Transverse colon (tissue), 4 donors: ENCODE measurements at regions not wholly inside any gene's neighbourhood (a gene's known extent, or its start where the extent isn't known, plus 50 kb on each side); places are given as distances from the start of the nearest gene placed in this dataset.

Source experiments
- DNase-seq: peaks from one replicate; pipeline ENCODE4 v3.0.0-alpha.2; 2019
- H3K27ac ChIP-seq, 4 donors: fragments of 200-600 bp; sonication (generic); 2 replicates each; pipeline ENCODE4 v1.5.1; 2016 to 2018; ENCODE audit warnings: inconsistent platforms in 4 of 4
- H3K27me3 ChIP-seq: fragments of 200-600 bp; sonication (generic); 2 replicates; pipeline ENCODE4 v1.5.1; 2017; ENCODE audit warnings: inconsistent platforms
- H3K36me3 ChIP-seq, 4 donors: fragments of 200-600 bp; sonication (generic); 2 replicates each; pipeline ENCODE4 v1.5.1; 2017 to 2019; ENCODE audit warnings: inconsistent platforms in 4 of 4
- H3K4me1 ChIP-seq, 4 donors: fragments of 200-600 bp; sonication (generic); 2 replicates each; pipeline ENCODE4 v1.5.1; 2017 to 2020; ENCODE audit warnings: inconsistent platforms in 4 of 4
- H3K4me3 ChIP-seq, 4 donors: fragments of 200-600 bp; sonication (generic); 1 replicate in 1 of 4; 2 replicates in 3 of 4; pipeline versions ENCODE4 v1.5.1 to v1.6.1; 2017 to 2019; ENCODE audit warnings: inconsistent platforms in 4 of 4
- H3K9me3 ChIP-seq, 2 donors: fragments of 200-600 bp; sonication (generic); 2 replicates each; pipeline ENCODE4 v1.5.1; 2017 to 2019; ENCODE audit warnings: inconsistent platforms in 2 of 2
- EP300 ChIP-seq: sonication (generic); formaldehyde crosslinking; IDR thresholded peaks from one replicate; pipeline ENCODE4 v1.6.1; 2017; ENCODE audit warnings: antibody characterized with exemption, low read depth
- POLR2A ChIP-seq: fragments of 450-650 bp; IDR thresholded peaks from one replicate; pipeline ENCODE4 v1.6.1; 2016; ENCODE audit warnings: antibody characterized with exemption, mild to moderate bottlenecking, moderate library complexity
- POLR2AphosphoS5 ChIP-seq, 3 donors: sonication (generic); formaldehyde crosslinking; IDR thresholded peaks; one replicate each; pipeline ENCODE4 v1.6.1; 2016; ENCODE audit warnings: antibody characterized with exemption in 3 of 3
- WGBS, 2 donors: methylation state at CpG; one replicate each; pipeline ENCODE4 v1.1.5; 2018; ENCODE audit warnings: low coverage in 1 of 2; 5-methylcytosine and 5-hydroxymethylcytosine counted together
- in situ Hi-C, 4 donors: fragments of 200-750 bp; cut with MboI; loops; one replicate each; pipeline versions ENCODE4 v1.15.0 to v1.15.1; 2017; ENCODE audit warnings: low sequenced_read_pairs in 3 of 4, low pct_ligation_motif_present in 1 of 4, low pct_unique_long_range_greater_than_20kb in 1 of 4
- intact Hi-C: fragments of 100-400 bp; cut with DNase I; formaldehyde crosslinking; loops from one replicate; pipeline ENCODE4 v1.15.1; 2023; ENCODE audit warnings: low total_unique reads
- TF ChIP-seq, protein P1 (sequence below), 5 experiments: fragments of 200-600 bp in 3 of 5; fragments of 450-650 bp in 2 of 5; sonication (generic) in 3 of 5; IDR thresholded peaks; 1 replicate in 2 of 5; 2 replicates in 3 of 5; pipeline ENCODE4 v1.5.1; 2016 to 2017; ENCODE audit warnings: antibody characterized with exemption in 5 of 5, inconsistent platforms in 3 of 5, mild to moderate bottlenecking in 2 of 5, moderate library complexity in 1 of 5

- H3K27ac ChIP-seq = no peak overlapping the region
- intact Hi-C loops = no loop called here
- H3K36me3 ChIP-seq = no peaks in the 10 kb centered on the region
- H3K4me3 ChIP-seq = no peak overlapping the region
- no peaks in the 10 kb centered on the region for H3K9me3 ChIP-seq
- H3K4me1 ChIP-seq = no peaks in the 10 kb centered on the region
- in situ Hi-C loops = no loop called here
- WGBS, 2 donors = 60 to 62% methylated on average over 3 of the region's 3 CpGs
- DNase-seq = no peak
- no peaks in the 10 kb centered on the region for H3K27me3 ChIP-seq
- TF ChIP-seq POLR2A (no peak), POLR2AphosphoS5 (IDR thresholded peaks at IDR 0.05) (no peak)
- TF ChIP-seq, protein P1, sequence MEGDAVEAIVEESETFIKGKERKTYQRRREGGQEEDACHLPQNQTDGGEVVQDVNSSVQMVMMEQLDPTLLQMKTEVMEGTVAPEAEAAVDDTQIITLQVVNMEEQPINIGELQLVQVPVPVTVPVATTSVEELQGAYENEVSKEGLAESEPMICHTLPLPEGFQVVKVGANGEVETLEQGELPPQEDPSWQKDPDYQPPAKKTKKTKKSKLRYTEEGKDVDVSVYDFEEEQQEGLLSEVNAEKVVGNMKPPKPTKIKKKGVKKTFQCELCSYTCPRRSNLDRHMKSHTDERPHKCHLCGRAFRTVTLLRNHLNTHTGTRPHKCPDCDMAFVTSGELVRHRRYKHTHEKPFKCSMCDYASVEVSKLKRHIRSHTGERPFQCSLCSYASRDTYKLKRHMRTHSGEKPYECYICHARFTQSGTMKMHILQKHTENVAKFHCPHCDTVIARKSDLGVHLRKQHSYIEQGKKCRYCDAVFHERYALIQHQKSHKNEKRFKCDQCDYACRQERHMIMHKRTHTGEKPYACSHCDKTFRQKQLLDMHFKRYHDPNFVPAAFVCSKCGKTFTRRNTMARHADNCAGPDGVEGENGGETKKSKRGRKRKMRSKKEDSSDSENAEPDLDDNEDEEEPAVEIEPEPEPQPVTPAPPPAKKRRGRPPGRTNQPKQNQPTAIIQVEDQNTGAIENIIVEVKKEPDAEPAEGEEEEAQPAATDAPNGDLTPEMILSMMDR (IDR thresholded peaks at IDR 0.05) = no peak
Measured at GRCh38 chr11:10979529-10979928, 121.7 kb upstream of the ZBED5 start.

DNA sequence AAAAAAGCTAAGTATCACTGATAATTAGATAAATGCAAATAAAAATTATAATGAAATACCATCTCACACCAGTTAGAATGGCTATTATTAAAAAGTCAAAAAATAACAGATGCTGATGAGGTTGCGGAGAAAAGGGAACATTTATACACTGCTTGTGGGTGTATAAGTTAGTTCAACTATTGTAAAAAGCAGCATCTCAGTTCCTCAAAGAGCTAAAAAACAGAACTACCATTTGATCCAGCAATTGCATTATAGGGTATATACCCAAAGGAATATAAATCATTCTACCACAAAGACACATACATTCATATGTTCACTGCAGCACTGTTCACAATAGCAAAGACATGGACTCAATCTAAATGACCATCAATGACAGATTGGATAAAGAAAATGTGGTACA lies 120.3 kb upstream of the ZBED5 start:
- Histone ChIP-seq H3K4me1 (no peaks in the 10 kb centered on the region), H3K4me3 (no peak overlapping the region), H3K36me3 (no peaks in the 10 kb centered on the region), H3K9me3 (no peaks in the 10 kb centered on the region), H3K27me3 (no peaks in the 10 kb centered on the region), H3K27ac (no peak overlapping the region)
- intact Hi-C loops = no loop called here
- DNase-seq = no peak
- in situ Hi-C loops = no loop called here
- TF ChIP-seq EP300 = no peak
- no peak for TF ChIP-seq POLR2AphosphoS5 (IDR thresholded peaks at IDR 0.05)
- TF ChIP-seq, protein P1 (IDR thresholded peaks at IDR 0.05) = no peak
- no peak for TF ChIP-seq POLR2A
- WGBS, 2 donors = 67 to 75% methylated on average over 1 of the region's 1 CpG

- 59 to 66% methylated on average over 2 of the region's 2 CpGs for WGBS, 2 donors
Measured at GRCh38 chr11:10975287-10975721, 117.5 kb upstream of the ZBED5 start.

DNA sequence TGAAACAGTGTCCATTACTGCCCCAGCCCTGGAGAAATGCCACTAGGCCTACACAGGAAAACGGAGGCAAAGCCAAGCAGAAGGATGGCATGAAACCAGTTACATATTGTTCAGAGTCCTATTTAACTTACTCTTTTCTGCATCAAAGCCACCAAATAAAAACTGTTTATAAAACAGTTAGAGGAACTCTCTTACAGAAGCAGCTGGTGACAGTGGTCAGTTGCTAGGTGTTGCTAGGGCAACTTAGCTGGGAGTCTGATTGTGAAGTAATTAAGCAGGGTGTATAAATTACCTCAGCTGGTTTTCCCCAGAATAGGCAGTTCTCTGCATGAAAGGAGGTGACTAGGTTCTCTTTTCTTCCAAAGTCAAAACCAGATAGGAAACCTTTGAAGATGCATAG lies 115.6 kb upstream of the ZBED5 start:
- WGBS, 2 donors = 73 to 80% methylated on average over 1 of the region's 1 CpG
- intact Hi-C loops = no loop called here
- no peaks in the 10 kb centered on the region for H3K36me3 ChIP-seq
- H3K9me3 ChIP-seq = no peaks in the 10 kb centered on the region
- H3K4me3 ChIP-seq = no peak overlapping the region
- in situ Hi-C loops = no loop called here
- H3K27ac ChIP-seq = peak overlapping the region in 3 of 4 donors; percentile 6 to 30 (median 19)
- H3K27me3 ChIP-seq = no peaks in the 10 kb centered on the region
- H3K4me1 ChIP-seq = no peaks in the 10 kb centered on the region
- TF ChIP-seq, protein P1 (IDR thresholded peaks at IDR 0.05) = no peak
- TF ChIP-seq POLR2AphosphoS5 (IDR thresholded peaks at IDR 0.05) (no peak), POLR2A (no peak)
- no peak for DNase-seq

More at GRCh38 chr11:10975287-10975721, 117.5 kb upstream of the ZBED5 start:
- Histone ChIP-seq H3K9me3 (no peaks in the 10 kb centered on the region), H3K36me3 (no peaks in the 10 kb centered on the region), H3K4me1 (no peaks in the 10 kb centered on the region), H3K4me3 (no peak overlapping the region), H3K27me3 (no peaks in the 10 kb centered on the region), H3K27ac (no peak overlapping the region)
- TF ChIP-seq POLR2A (no peak), POLR2AphosphoS5 (IDR thresholded peaks at IDR 0.05) (no peak), EP300 (no peak)
- TF ChIP-seq, protein P1 (IDR thresholded peaks at IDR 0.05) = no peak
- DNase-seq = no peak
- intact Hi-C loops (no loop called here), in situ Hi-C loops (no loop called here)
